SK-N-MC (cell line): ENCODE measurements at regions not wholly inside any gene's neighbourhood (a gene's known extent, or its start where the extent isn't known, plus 50 kb on each side); places are given as distances from the start of the nearest gene placed in this dataset.

ENCODE experiments used
- FOXP2 ChIP-seq: optimal IDR thresholded peaks from 2 replicates; pipeline ENCODE3; 2011; ENCODE audit warnings: mild to moderate bottlenecking, moderate library complexity; ENCODE audit not compliant: insufficient read depth; ENCODE audit errors: extremely low read length, control extremely low read depth
- POLR2AphosphoS5 ChIP-seq: IDR thresholded peaks from 2 replicates; pipeline ENCODE4 v1.6.1; 2012; ENCODE audit warnings: mild to moderate bottlenecking, low read depth, low read length, borderline replicate concordance

DNA sequence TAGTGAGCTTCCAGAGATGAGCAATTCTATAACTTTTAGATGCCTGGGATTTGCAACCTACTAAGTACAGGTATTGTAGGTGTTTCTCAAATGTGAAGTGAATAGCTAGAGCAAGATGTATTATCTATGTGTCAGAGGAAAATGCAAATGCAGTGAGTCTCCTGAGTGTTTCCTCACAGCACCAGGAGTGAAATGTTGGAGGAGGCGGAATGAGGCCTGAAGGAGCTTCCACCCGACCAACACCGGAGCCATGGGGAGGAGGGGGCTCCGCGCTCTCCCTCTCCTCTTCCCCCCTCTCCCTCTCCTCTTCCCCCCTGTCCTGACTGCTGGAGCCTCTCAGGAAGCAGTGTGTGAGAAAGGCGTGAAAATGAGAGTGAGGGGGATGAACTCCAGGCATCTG, 79.9 kb upstream of the RNF32 start:
- TF ChIP-seq POLR2AphosphoS5 = no peak
- no peak for TF ChIP-seq FOXP2
